Esophagus muscularis mucosa (tissue), 4 donors: ENCODE measurements at regions not wholly inside any gene's neighbourhood (a gene's known extent, or its start where the extent isn't known, plus 50 kb on each side); places are given as distances from the start of the nearest gene placed in this dataset.

Experiments
- DNase-seq: peaks from one replicate; pipeline ENCODE4 v3.0.0-alpha.2; 2017; ENCODE audit errors: extremely low spot score
- H3K27ac ChIP-seq, 4 donors: fragments of 200-600 bp; sonication (generic); replicated peaks in 1 of 4; 1 replicate in 3 of 4; 2 replicates in 1 of 4; pipeline ENCODE4 v1.5.1; 2016 to 2019; ENCODE audit warnings: mild to moderate bottlenecking in 1 of 4
- H3K27me3 ChIP-seq, 4 donors: fragments of 200-600 bp; sonication (generic); one replicate each; pipeline versions ENCODE4 v1.5.1 to v1.6.0; 2016 to 2019
- H3K36me3 ChIP-seq, 4 donors: fragments of 200-600 bp; sonication (generic); one replicate each; pipeline ENCODE4 v1.5.1; 2016 to 2019
- H3K4me1 ChIP-seq, 4 donors: fragments of 200-600 bp; sonication (generic); one replicate each; pipeline ENCODE4 v1.5.1; 2016 to 2019
- H3K4me3 ChIP-seq, 4 donors: fragments of 200-600 bp; sonication (generic); 1 replicate in 2 of 4; 2 replicates in 2 of 4; pipeline ENCODE4 v1.5.1; 2016 to 2019; ENCODE audit warnings: mild to moderate bottlenecking in 4 of 4, moderate library complexity in 1 of 4
- H3K9me3 ChIP-seq, 4 donors: fragments of 200-600 bp; sonication (generic); 1 replicate in 3 of 4; 2 replicates in 1 of 4; pipeline ENCODE4 v1.5.1; 2016 to 2019
- CTCF ChIP-seq, 3 experiments: fragments of 200-600 bp in 2 of 3; fragments of 450-650 bp in 1 of 3; sonication (generic) in 2 of 3; IDR thresholded peaks; one replicate each; pipeline ENCODE4 v1.5.1; 2017 to 2019; ENCODE audit warnings: antibody characterized with exemption in 3 of 3, mild to moderate bottlenecking in 2 of 3, moderate library complexity in 1 of 3
- EP300 ChIP-seq: sonication (generic); formaldehyde crosslinking; IDR thresholded peaks from one replicate; pipeline ENCODE4 v1.6.1; 2017; ENCODE audit warnings: antibody characterized with exemption
- POLR2A ChIP-seq: fragments of 450-650 bp; IDR thresholded peaks from one replicate; pipeline ENCODE4 v1.6.1; 2017; ENCODE audit warnings: antibody characterized with exemption, moderate library complexity, mild to moderate bottlenecking, low read depth
- POLR2AphosphoS5 ChIP-seq, 2 donors: sonication (generic); formaldehyde crosslinking; IDR thresholded peaks; one replicate each; pipeline ENCODE4 v1.6.1; 2017; ENCODE audit warnings: antibody characterized with exemption in 2 of 2
- whole genome bisulfite sequencing: methylation state at CpG from one replicate; pipeline ENCODE4 v1.1.5; 2018; 5-methylcytosine and 5-hydroxymethylcytosine counted together
- intact Hi-C: fragments of 100-400 bp; cut with DNase I; formaldehyde crosslinking; loops from one replicate; pipeline ENCODE4 v1.15.1; 2023

- Histone ChIP-seq H3K36me3 (no peaks in the 10 kb centered on the region), H3K27me3 (no peaks in the 10 kb centered on the region), H3K4me3 (no peak overlapping the region), H3K4me1 (peaks cover 0 to 6% (median 3%) of the 10 kb centered on the region in 4 donors), H3K27ac (no peak overlapping the region), H3K9me3 (peaks cover 0 to 6% (median 5%) of the 10 kb centered on the region in 4 donors)
- WGBS = 48% methylated on average over 5 of the region's 5 CpGs
- intact Hi-C loops = no loop called here
- no peak for TF ChIP-seq POLR2AphosphoS5 (IDR thresholded peaks at IDR 0.05)
- TF ChIP-seq POLR2A = no peak
- no peak for TF ChIP-seq EP300
- no peak for TF ChIP-seq CTCF (IDR thresholded peaks at IDR 0.05)
- no peak for DNase-seq
These were observed 344.2 kb downstream of the ATP23 start for GRCh38 chr12:58285551-58285950.

GRCh38 chr12:58286353-58286752, 345.0 kb downstream of the ATP23 start:
- H3K27ac ChIP-seq = no peak overlapping the region
- intact Hi-C loops = no loop called here
- TF ChIP-seq CTCF (IDR thresholded peaks at IDR 0.05) (no peak), POLR2AphosphoS5 (IDR thresholded peaks at IDR 0.05) (no peak), POLR2A (no peak), EP300 (no peak)
- H3K27me3 ChIP-seq = no peaks in the 10 kb centered on the region
- no peak overlapping the region for H3K4me3 ChIP-seq
- H3K4me1 ChIP-seq = peaks cover 0 to 6% (median 3%) of the 10 kb centered on the region in 4 donors
- H3K9me3 ChIP-seq = peaks cover 0 to under 1% (median 0%) of the 10 kb centered on the region in 4 donors
- no peak for DNase-seq
- H3K36me3 ChIP-seq = no peaks in the 10 kb centered on the region

- no peaks in the 10 kb centered on the region for H3K27me3 ChIP-seq
- no peak overlapping the region for H3K27ac ChIP-seq
- TF ChIP-seq POLR2A (no peak), CTCF (IDR thresholded peaks at IDR 0.05) (no peak), EP300 (no peak), POLR2AphosphoS5 (IDR thresholded peaks at IDR 0.05) (no peak)
- no peak for DNase-seq
- no peaks in the 10 kb centered on the region for H3K36me3 ChIP-seq
- no peaks in the 10 kb centered on the region for H3K9me3 ChIP-seq
- WGBS = 70% methylated on average over 4 of the region's 6 CpGs
- intact Hi-C loops = no loop called here
- H3K4me1 ChIP-seq = peaks cover 0 to 5% (median 3%) of the 10 kb centered on the region in 4 donors
- no peak overlapping the region for H3K4me3 ChIP-seq
These were observed 346.8 kb downstream of the ATP23 start for GRCh38 chr12:58288190-58288589.

- H3K27ac ChIP-seq = no peak overlapping the region
- H3K4me3 ChIP-seq = no peak overlapping the region
- DNase-seq = no peak
- no peaks in the 10 kb centered on the region for H3K27me3 ChIP-seq
- H3K36me3 ChIP-seq = no peaks in the 10 kb centered on the region
- intact Hi-C loops = loop anchor here (10.0 kb wide), 1 partner anchor 116 kb away; no protein-coding TSS in a partner anchor
- WGBS = 89% methylated on average over 1 of the region's 1 CpG
- no peaks in the 10 kb centered on the region for H3K4me1 ChIP-seq
- TF ChIP-seq EP300 (no peak), CTCF (IDR thresholded peaks at IDR 0.05) (no peak), POLR2A (no peak), POLR2AphosphoS5 (IDR thresholded peaks at IDR 0.05) (no peak)
- no peaks in the 10 kb centered on the region for H3K9me3 ChIP-seq
These were observed 349.7 kb downstream of the ATP23 start for GRCh38 chr12:58291106-58291505.

GRCh38 chr12:58293308-58293982, 352.1 kb downstream of the ATP23 start:
- TF ChIP-seq CTCF (IDR thresholded peaks at IDR 0.05) (no peak), POLR2A (no peak), EP300 (no peak), POLR2AphosphoS5 (IDR thresholded peaks at IDR 0.05) (no peak)
- Histone ChIP-seq H3K27me3 (no peaks in the 10 kb centered on the region), H3K36me3 (no peaks in the 10 kb centered on the region), H3K4me3 (no peak overlapping the region), H3K27ac (no peak overlapping the region), H3K9me3 (no peaks in the 10 kb centered on the region), H3K4me1 (no peaks in the 10 kb centered on the region)
- intact Hi-C loops = loop anchor here (10.0 kb wide), 1 partner anchor 119 kb away; no protein-coding TSS in a partner anchor
- no peak for DNase-seq
- WGBS = 98% methylated on average over 2 of the region's 2 CpGs
